Bronchial epithelial cell (primary cell): ENCODE measurements at regions not wholly inside any gene's neighbourhood (a gene's known extent, or its start where the extent isn't known, plus 50 kb on each side); places are given as distances from the start of the nearest gene placed in this dataset.

Experiments used
- DNase-seq: peaks from one replicate; pipeline ENCODE4 v3.0.0-alpha.2; 2010; ENCODE audit warnings: low read depth
- FAIRE-seq: peaks from 2 replicates; lab custom pipeline; 2011; peaks lifted over from hg19 to GRCh38; lab: Jason Lieb, UNC
- H3K27me3 ChIP-seq: 2 replicates; pipeline ENCODE4 v1.5.1; 2011; ENCODE audit warnings: low read length; ENCODE audit not compliant: control insufficient read depth, insufficient read depth
- H3K36me3 ChIP-seq: 2 replicates; pipeline ENCODE4 v1.5.1; 2011; ENCODE audit warnings: low read length; ENCODE audit not compliant: control insufficient read depth, insufficient read depth
- H3K4me3 ChIP-seq: 2 replicates; pipeline ENCODE4 v1.5.1; 2011; ENCODE audit warnings: mild to moderate bottlenecking, low read depth, low read length, control low read depth
- CTCF ChIP-seq: IDR thresholded peaks from 2 replicates; pipeline ENCODE4 v1.5.1; 2011; ENCODE audit warnings: mild to moderate bottlenecking, moderate library complexity, low read length, control low read depth, inconsistent platforms; ENCODE audit not compliant: insufficient read depth, severe bottlenecking

GRCh38 chr1:157279802-157280140 lies 141.6 kb upstream of the ETV3 start:
- H3K36me3 ChIP-seq, result no peaks in the 10 kb centered on the region
- peaks cover 2% of the 10 kb centered on the region for H3K27me3 ChIP-seq
- DNase-seq, result no peak
- H3K4me3 ChIP-seq, result no peak overlapping the region
- no peak for FAIRE-seq
- TF ChIP-seq CTCF, result no peak

- FAIRE-seq, result no peak
- peaks cover 2% of the 10 kb centered on the region for H3K27me3 ChIP-seq
- TF ChIP-seq CTCF, result no peak
These were observed 141.1 kb upstream of the ETV3 start for GRCh38 chr1:157279138-157279801.

GRCh38 chr1:157278383-157279137 lies 140.4 kb upstream of the ETV3 start:
- no peak for DNase-seq
- no peak for FAIRE-seq
- Histone ChIP-seq H3K36me3 (no peaks in the 10 kb centered on the region), H3K4me3 (no peak overlapping the region), H3K27me3 (peaks cover 2% of the 10 kb centered on the region)
- TF ChIP-seq CTCF, result no peak

More at GRCh38 chr1:157279138-157279801, 141.1 kb upstream of the ETV3 start:
- Histone ChIP-seq H3K36me3 (no peaks in the 10 kb centered on the region), H3K4me3 (no peak overlapping the region)
- DNase-seq, result no peak

- no peak for DNase-seq
- FAIRE-seq, result no peak
- Histone ChIP-seq H3K27me3 (peaks cover 2% of the 10 kb centered on the region), H3K36me3 (no peaks in the 10 kb centered on the region), H3K4me3 (no peak overlapping the region)
- no peak for TF ChIP-seq CTCF
These were observed 139.7 kb upstream of the ETV3 start for GRCh38 chr1:157277913-157278312.

- no peak for FAIRE-seq
- Histone ChIP-seq H3K4me3 (no peak overlapping the region), H3K36me3 (no peaks in the 10 kb centered on the region), H3K27me3 (peaks cover 2% of the 10 kb centered on the region)
- no peak for DNase-seq
- TF ChIP-seq CTCF, result no peak
These were observed 139.1 kb upstream of the ETV3 start for GRCh38 chr1:157277281-157277680.
